Mucosa of descending colon (tissue), 3 donors: ENCODE measurements at regions not wholly inside any gene's neighbourhood (a gene's known extent, or its start where the extent isn't known, plus 50 kb on each side); places are given as distances from the start of the nearest gene placed in this dataset.

Source experiments
- ATAC-seq: fragments of 200-7000 bp; cut with Tn5 transposase; one replicate; pipeline ENCODE4 v1.9.1; 2020; ENCODE audit warnings: mild to moderate bottlenecking, moderate library complexity
- DNase-seq, 3 donors: peaks; one replicate each; pipeline ENCODE4 v3.0.0-alpha.2; 2020
- H3K36me3 ChIP-seq: fragments of 200-600 bp; one replicate; pipeline ENCODE4 v1.8.0; 2021; ENCODE audit warnings: low read depth, mild to moderate bottlenecking
- H3K4me1 ChIP-seq: fragments of 200-600 bp; one replicate; pipeline ENCODE4 v1.8.0; 2021; ENCODE audit warnings: low read depth, mild to moderate bottlenecking
- H3K4me3 ChIP-seq: fragments of 200-600 bp; one replicate; pipeline ENCODE4 v1.8.0; 2021; ENCODE audit warnings: mild to moderate bottlenecking
- H3K9me3 ChIP-seq: fragments of 200-600 bp; one replicate; pipeline ENCODE4 v1.8.0; 2021; ENCODE audit warnings: mild to moderate bottlenecking
- CTCF ChIP-seq: fragments of 200-600 bp; IDR thresholded peaks from one replicate; pipeline ENCODE4 v1.8.0; 2022; ENCODE audit warnings: antibody characterized with exemption, mild to moderate bottlenecking
- intact Hi-C, 2 donors: fragments of 100-400 bp; cut with DNase I in 1 of 2; cut with micrococcal nuclease in 1 of 2; formaldehyde crosslinking; loops; one replicate each; pipeline versions ENCODE4 v1.11.0 to v1.11.1; 2022; cut with DNase I, micrococcal nuclease
- donor health status: DM: no; HTN: no; CAD: no; lungs with moderate emphysema.
- donor health status: DM: no; HTN: no; CAD: no.
- donor health status: DM: no; HTN: yes; CAD: no.

GRCh38 chr10:106043863-106044262 lies 1120.6 kb downstream of the SORCS1 start:
- ATAC-seq: no peak
- DNase-seq: no peak
- TF ChIP-seq CTCF: no peak
- H3K36me3 ChIP-seq: no peaks in the 10 kb centered on the region
- no peaks in the 10 kb centered on the region for H3K9me3 ChIP-seq
- intact Hi-C loops: no loop called here
- H3K4me1 ChIP-seq: no peaks in the 10 kb centered on the region
- H3K4me3 ChIP-seq: no peak overlapping the region

GRCh38 chr10:106038246-106038645 lies 1126.3 kb downstream of the SORCS1 start:
- Histone ChIP-seq H3K4me1 (no peaks in the 10 kb centered on the region), H3K4me3 (no peak overlapping the region), H3K36me3 (no peaks in the 10 kb centered on the region), H3K9me3 (peaks cover 2% of the 10 kb centered on the region)
- intact Hi-C loops: no loop called here
- no peak for TF ChIP-seq CTCF
- no peak for DNase-seq
- ATAC-seq: no peak

GRCh38 chr10:106033065-106033464 lies 1131.4 kb downstream of the SORCS1 start:
- TF ChIP-seq CTCF: no peak

GRCh38 chr10:106032450-106033002 lies 1132.0 kb downstream of the SORCS1 start:
- intact Hi-C loops: no loop called here
- Histone ChIP-seq H3K9me3 (peaks cover 6% of the 10 kb centered on the region), H3K36me3 (no peaks in the 10 kb centered on the region), H3K4me3 (no peak overlapping the region), H3K4me1 (no peaks in the 10 kb centered on the region)
- ATAC-seq (no peak), DNase-seq (no peak)
- no peak for TF ChIP-seq CTCF

More at GRCh38 chr10:106033065-106033464, 1131.4 kb downstream of the SORCS1 start:
- ATAC-seq (no peak), DNase-seq (no peak)
- H3K4me1 ChIP-seq: no peaks in the 10 kb centered on the region
- H3K36me3 ChIP-seq: no peaks in the 10 kb centered on the region
- no peak overlapping the region for H3K4me3 ChIP-seq
- peaks cover 6% of the 10 kb centered on the region for H3K9me3 ChIP-seq
- intact Hi-C loops: no loop called here

GRCh38 chr10:106027240-106027639 lies 1137.3 kb downstream of the SORCS1 start:
- H3K36me3 ChIP-seq: no peaks in the 10 kb centered on the region
- TF ChIP-seq CTCF: no peak
- H3K9me3 ChIP-seq: no peaks in the 10 kb centered on the region
- H3K4me3 ChIP-seq: no peak overlapping the region
- no peaks in the 10 kb centered on the region for H3K4me1 ChIP-seq
- intact Hi-C loops: no loop called here
- ATAC-seq (no peak), DNase-seq (no peak)
